Fibroblast of lung (primary cell): ENCODE measurements at regions not wholly inside any gene's neighbourhood (a gene's known extent, or its start where the extent isn't known, plus 50 kb on each side); places are given as distances from the start of the nearest gene placed in this dataset.

Experiments used
- DNase-seq, 2 donors: peaks; one replicate each; pipeline versions ENCODE4 v3.0.0 to v3.0.0-alpha.2; 2010; ENCODE audit warnings: low read depth in 2 of 2
- H2AFZ ChIP-seq: 2 replicates; pipeline ENCODE4 v1.5.1; 2012; ENCODE audit warnings: low read length, control low read depth, inconsistent platforms
- H3K27ac ChIP-seq: 2 replicates; pipeline ENCODE4 v1.5.1; 2011; ENCODE audit warnings: low read length, control low read depth; ENCODE audit not compliant: insufficient read depth
- H3K27me3 ChIP-seq: 2 replicates; pipeline ENCODE4 v1.5.1; 2011; ENCODE audit warnings: mild to moderate bottlenecking, low read length; ENCODE audit not compliant: control insufficient read depth, insufficient read depth
- H3K36me3 ChIP-seq: 2 replicates; pipeline ENCODE4 v1.5.1; 2011; ENCODE audit warnings: low read length; ENCODE audit not compliant: control insufficient read depth, insufficient read depth
- H3K4me1 ChIP-seq: 2 replicates; pipeline ENCODE4 v1.5.1; 2011; ENCODE audit warnings: low read length; ENCODE audit not compliant: control insufficient read depth, insufficient read depth; ENCODE audit errors: extremely low read depth
- H3K4me2 ChIP-seq: 2 replicates; pipeline ENCODE4 v1.5.1; 2011; ENCODE audit warnings: low read length, control low read depth; ENCODE audit not compliant: insufficient read depth; ENCODE audit errors: extremely low read depth
- H3K4me3 ChIP-seq, 4 experiments: fragments of 200-600 bp in 1 of 4; sonication (generic) in 1 of 4; replicated peaks in 1 of 4; 2 replicates each; pipeline ENCODE4 v1.5.1; 2011 to 2016; ENCODE audit warnings: low read length in 4 of 4, low read depth in 3 of 4, mild to moderate bottlenecking in 3 of 4, control low read depth in 2 of 4, inconsistent platforms in 1 of 4, mixed read lengths in 1 of 4; ENCODE audit not compliant: insufficient read depth in 1 of 4; ENCODE audit errors: control extremely low read depth in 1 of 4
- H3K79me2 ChIP-seq: 2 replicates; pipeline ENCODE4 v1.5.1; 2012; ENCODE audit warnings: mild to moderate bottlenecking, low read length, inconsistent platforms; ENCODE audit not compliant: control insufficient read depth, insufficient read depth
- H3K9ac ChIP-seq: 2 replicates; pipeline ENCODE4 v1.5.1; 2011; ENCODE audit warnings: mild to moderate bottlenecking, low read length, control low read depth; ENCODE audit not compliant: insufficient read depth
- H3K9me3 ChIP-seq: 2 replicates; pipeline ENCODE4 v1.5.1; 2012; ENCODE audit warnings: low read depth, low read length; ENCODE audit not compliant: control insufficient read depth, insufficient read depth
- H4K20me1 ChIP-seq: 2 replicates; pipeline ENCODE4 v1.5.1; 2011; ENCODE audit warnings: low read length; ENCODE audit not compliant: control insufficient read depth, insufficient read depth; ENCODE audit errors: extremely low read depth
- EZH2 ChIP-seq: IDR thresholded peaks from 2 replicates; pipeline ENCODE4 v1.5.1; 2012; ENCODE audit warnings: low read length, control low read depth, mild to moderate bottlenecking; ENCODE audit errors: missing control alignments
- TF ChIP-seq, protein P1 (sequence below), 2 donors: IDR thresholded peaks in 1 of 2; conservative IDR thresholded peaks in 1 of 2; 1 replicate in 1 of 2; 2 replicates in 1 of 2; pipeline ENCODE4 v1.5.1; 2011 to 2012; ENCODE audit warnings: low read length in 2 of 2, control low read depth in 1 of 2, inconsistent platforms in 1 of 2, low read depth in 1 of 2, mild to moderate bottlenecking in 1 of 2

DNA sequence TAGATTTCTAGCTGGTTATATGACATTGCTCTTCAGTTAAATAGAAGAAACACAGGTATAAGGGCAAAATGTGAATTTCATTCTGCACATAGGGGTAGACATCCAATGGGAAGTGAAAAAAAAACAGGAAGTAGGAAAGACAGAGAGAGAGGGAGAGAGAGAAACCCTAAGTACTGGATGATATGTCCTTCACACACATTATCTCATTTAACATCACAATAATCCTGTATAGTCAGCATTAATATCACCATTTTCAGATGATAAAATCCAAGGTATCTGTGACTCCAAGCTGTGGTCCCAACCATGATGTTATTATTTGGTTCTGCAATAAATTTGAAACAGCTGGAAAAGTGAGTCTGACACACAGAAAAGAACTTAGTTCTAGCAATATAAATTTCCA, 759.9 kb downstream of the SATB2 start:
- Histone ChIP-seq H3K4me2 (no peak overlapping the region), H3K79me2 (no peaks in the 10 kb centered on the region), H3K27ac (no peak overlapping the region), H3K4me3 (no peak overlapping the region), H2AFZ (no peak overlapping the region), H3K4me1 (no peaks in the 10 kb centered on the region), H3K27me3 (no peaks in the 10 kb centered on the region), H3K36me3 (no peaks in the 10 kb centered on the region), H3K9me3 (no peaks in the 10 kb centered on the region), H4K20me1 (no peaks in the 10 kb centered on the region), H3K9ac (no peak overlapping the region)
- no peak for DNase-seq
- TF ChIP-seq EZH2, result no peak
- TF ChIP-seq, protein P1, sequence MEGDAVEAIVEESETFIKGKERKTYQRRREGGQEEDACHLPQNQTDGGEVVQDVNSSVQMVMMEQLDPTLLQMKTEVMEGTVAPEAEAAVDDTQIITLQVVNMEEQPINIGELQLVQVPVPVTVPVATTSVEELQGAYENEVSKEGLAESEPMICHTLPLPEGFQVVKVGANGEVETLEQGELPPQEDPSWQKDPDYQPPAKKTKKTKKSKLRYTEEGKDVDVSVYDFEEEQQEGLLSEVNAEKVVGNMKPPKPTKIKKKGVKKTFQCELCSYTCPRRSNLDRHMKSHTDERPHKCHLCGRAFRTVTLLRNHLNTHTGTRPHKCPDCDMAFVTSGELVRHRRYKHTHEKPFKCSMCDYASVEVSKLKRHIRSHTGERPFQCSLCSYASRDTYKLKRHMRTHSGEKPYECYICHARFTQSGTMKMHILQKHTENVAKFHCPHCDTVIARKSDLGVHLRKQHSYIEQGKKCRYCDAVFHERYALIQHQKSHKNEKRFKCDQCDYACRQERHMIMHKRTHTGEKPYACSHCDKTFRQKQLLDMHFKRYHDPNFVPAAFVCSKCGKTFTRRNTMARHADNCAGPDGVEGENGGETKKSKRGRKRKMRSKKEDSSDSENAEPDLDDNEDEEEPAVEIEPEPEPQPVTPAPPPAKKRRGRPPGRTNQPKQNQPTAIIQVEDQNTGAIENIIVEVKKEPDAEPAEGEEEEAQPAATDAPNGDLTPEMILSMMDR (conservative IDR thresholded peaks at IDR 0.05 in 1 of 2, IDR thresholded peaks at IDR 0.05 in 1 of 2; ENCODE audit: low read depth in 1 of 2, low read length in 2 of 2), result no peak

- no peak overlapping the region for H3K4me3 ChIP-seq
- TF ChIP-seq EZH2, result no peak
- TF ChIP-seq, protein P1 (conservative IDR thresholded peaks at IDR 0.05 in 1 of 2, IDR thresholded peaks at IDR 0.05 in 1 of 2; ENCODE audit: low read depth in 1 of 2, low read length in 2 of 2), result no peak
- no peak overlapping the region for H3K27ac ChIP-seq
- H3K4me2 ChIP-seq, result no peak overlapping the region
- H3K9me3 ChIP-seq, result no peaks in the 10 kb centered on the region
- no peak overlapping the region for H3K9ac ChIP-seq
- DNase-seq, result no peak
- no peaks in the 10 kb centered on the region for H4K20me1 ChIP-seq
- H3K79me2 ChIP-seq, result no peaks in the 10 kb centered on the region
- H2AFZ ChIP-seq, result no peak overlapping the region
- H3K27me3 ChIP-seq, result no peaks in the 10 kb centered on the region
- no peaks in the 10 kb centered on the region for H3K4me1 ChIP-seq
- H3K36me3 ChIP-seq, result no peaks in the 10 kb centered on the region
Measured at GRCh38 chr2:198697218-198697617, 760.5 kb downstream of the SATB2 start.

DNA sequence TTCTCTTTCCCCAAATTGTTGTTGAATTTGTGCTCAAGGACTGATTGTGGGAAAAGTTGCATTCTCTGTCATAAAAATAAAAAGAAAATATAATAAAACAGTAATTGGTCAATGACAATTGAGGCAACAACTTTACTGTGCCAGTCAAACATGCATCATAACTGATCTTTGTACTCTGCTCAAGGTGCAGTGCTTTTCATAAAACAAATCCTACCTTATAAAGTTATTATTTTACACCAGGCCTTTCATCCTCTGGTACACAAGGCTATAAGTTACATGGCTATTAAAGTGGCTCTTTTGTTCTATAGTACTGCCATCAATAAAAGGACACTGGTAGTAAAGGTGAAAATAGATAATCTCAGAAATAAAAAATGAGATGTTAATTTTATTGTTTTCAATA, 761.9 kb downstream of the SATB2 start:
- no peak for DNase-seq
- Histone ChIP-seq H3K4me2 (no peak overlapping the region), H3K9ac (no peak overlapping the region), H3K27me3 (no peaks in the 10 kb centered on the region), H3K36me3 (no peaks in the 10 kb centered on the region), H4K20me1 (no peaks in the 10 kb centered on the region), H3K9me3 (no peaks in the 10 kb centered on the region), H3K79me2 (no peaks in the 10 kb centered on the region), H2AFZ (no peak overlapping the region), H3K27ac (no peak overlapping the region), H3K4me1 (no peaks in the 10 kb centered on the region), H3K4me3 (no peak overlapping the region)
- no peak for TF ChIP-seq EZH2
- TF ChIP-seq, protein P1 (conservative IDR thresholded peaks at IDR 0.05 in 1 of 2, IDR thresholded peaks at IDR 0.05 in 1 of 2; ENCODE audit: low read depth in 1 of 2, low read length in 2 of 2), result no peak
